H1 (cell line): ENCODE measurements at regions not wholly inside any gene's neighbourhood (a gene's known extent, or its start where the extent isn't known, plus 50 kb on each side); places are given as distances from the start of the nearest gene placed in this dataset.

Experiments
- CTCF ChIA-PET: fragments of 300-600 bp; sonication (Branson Sonifier 250); formaldehyde crosslinking; loops from one replicate; lab custom pipeline; 2021; ENCODE audit not compliant: partially characterized antibody; lab: Charles Lee
- POLR2A ChIA-PET: fragments of 300-600 bp; sonication (Branson Sonifier 250); formaldehyde crosslinking; loops from one replicate; lab custom pipeline; 2021; ENCODE audit warnings: inconsistent platforms; ENCODE audit not compliant: partially characterized antibody; lab: Charles Lee
- DNase-seq, 2 experiments: peaks; one replicate each; pipeline versions ENCODE4 v3.0.0 to v3.0.0-alpha.2; 2010 to 2022; ENCODE audit warnings: low spot score in 2 of 2, low read depth in 1 of 2, mixed read lengths in 1 of 2
- FAIRE-seq: peaks from 2 replicates; lab custom pipeline; 2011; peaks lifted over from hg19 to GRCh38; lab: Jason Lieb, UNC
- H2AFZ ChIP-seq: 2 replicates; pipeline ENCODE4 v1.8.1; 2012; ENCODE audit warnings: low read length, inconsistent platforms
- H2AK5ac ChIP-seq: 2 replicates; pipeline ENCODE4 v1.6.1; 2013; ENCODE audit warnings: low read depth, low read length
- H2BK120ac ChIP-seq: replicated peaks from 2 replicates; pipeline ENCODE3; 2013; ENCODE audit warnings: low read depth, low read length, inconsistent platforms
- H2BK12ac ChIP-seq: 2 replicates; pipeline ENCODE4 v1.6.1; 2013; ENCODE audit warnings: low read depth, low read length
- H2BK15ac ChIP-seq: 2 replicates; pipeline ENCODE4 v1.6.1; 2013; ENCODE audit warnings: low read length
- H2BK20ac ChIP-seq: 2 replicates; pipeline ENCODE4 v1.6.1; 2013; ENCODE audit warnings: low read length
- H2BK5ac ChIP-seq: 2 replicates; pipeline ENCODE4 v1.6.1; 2013; ENCODE audit warnings: low read depth, low read length
- H3K14ac ChIP-seq: 2 replicates; pipeline ENCODE4 v1.6.1; 2013; ENCODE audit warnings: inconsistent platforms; ENCODE audit not compliant: insufficient read length
- H3K18ac ChIP-seq: 2 replicates; pipeline ENCODE4 v1.6.1; 2013; ENCODE audit warnings: low read length; ENCODE audit errors: extremely low read depth
- H3K23ac ChIP-seq: 2 replicates; pipeline ENCODE4 v1.6.1; 2013; ENCODE audit warnings: inconsistent platforms; ENCODE audit not compliant: insufficient read length
- H3K23me2 ChIP-seq: 2 replicates; pipeline ENCODE4 v1.6.1; 2013; ENCODE audit warnings: low read depth, low read length
- H3K27ac ChIP-seq: 2 replicates; pipeline ENCODE4 v1.6.1; 2011; ENCODE audit warnings: low read depth, low read length, inconsistent platforms
- H3K27me3 ChIP-seq, 4 experiments: replicated peaks in 1 of 4; 1 replicate in 1 of 4; 2 replicates in 3 of 4; pipeline versions ENCODE4 v1.6.1 to v1.8.1; 2011 to 2013; ENCODE audit warnings: low read length in 3 of 4, mild to moderate bottlenecking in 3 of 4, inconsistent platforms in 2 of 4, mixed read lengths in 2 of 4, moderate library complexity in 1 of 4; ENCODE audit not compliant: control insufficient read depth in 3 of 4, insufficient read depth in 3 of 4; ENCODE audit errors: extremely low read depth in 1 of 4
- H3K36me3 ChIP-seq, 4 experiments: 2 replicates each; pipeline versions ENCODE4 v1.6.1 to v1.8.1; 2011 to 2013; ENCODE audit warnings: mild to moderate bottlenecking in 4 of 4, low read length in 3 of 4, moderate library complexity in 2 of 4, control low read depth in 1 of 4, inconsistent platforms in 1 of 4; ENCODE audit not compliant: insufficient read depth in 4 of 4, control insufficient read depth in 2 of 4
- H3K4ac ChIP-seq: replicated peaks from 2 replicates; pipeline ENCODE3; 2013; ENCODE audit warnings: low read length, low read depth, mixed read lengths, inconsistent platforms; ENCODE audit not compliant: insufficient read length
- H3K4me1 ChIP-seq, 4 experiments: replicated peaks in 1 of 4; 1 replicate in 1 of 4; 2 replicates in 3 of 4; pipeline versions ENCODE4 v1.6.1 to v1.8.1; 2011 to 2013; ENCODE audit warnings: low read length in 3 of 4, inconsistent platforms in 2 of 4, mixed read lengths in 1 of 4; ENCODE audit not compliant: insufficient read depth in 4 of 4, control insufficient read depth in 3 of 4
- H3K4me2 ChIP-seq, 2 experiments: 2 replicates each; pipeline versions ENCODE4 v1.6.1 to v1.8.1; 2011 to 2013; ENCODE audit warnings: low read depth in 2 of 2, low read length in 2 of 2, control low read depth in 1 of 2, inconsistent platforms in 1 of 2, mild to moderate bottlenecking in 1 of 2; ENCODE audit not compliant: insufficient read depth in 1 of 2
- H3K4me3 ChIP-seq, 4 experiments: fragments of 200-600, 300-600 bp in 1 of 4; sonication (generic), shearing (Covaris generic), sonication (Bioruptor Twin) in 1 of 4; 2 replicates each; pipeline versions ENCODE4 v1.5.1 to v1.8.1; 2011 to 2016; ENCODE audit warnings: low read length in 4 of 4, low read depth in 3 of 4, control low read depth in 2 of 4, inconsistent platforms in 2 of 4, mild to moderate bottlenecking in 2 of 4, mixed read lengths in 1 of 4, moderate library complexity in 1 of 4; ENCODE audit not compliant: insufficient read depth in 2 of 4; ENCODE audit errors: extremely low read depth in 1 of 4
- H3K56ac ChIP-seq: replicated peaks from 2 replicates; pipeline ENCODE3; 2013; ENCODE audit warnings: low read depth, mild to moderate bottlenecking, mixed read lengths, low read length, inconsistent platforms; ENCODE audit not compliant: insufficient read length
- H3K79me1 ChIP-seq: 2 replicates; pipeline ENCODE4 v1.6.1; 2013; ENCODE audit warnings: low read depth, low read length, control low read depth
- H3K79me2 ChIP-seq, 2 experiments: 2 replicates each; pipeline versions ENCODE4 v1.6.1 to v1.8.1; 2012 to 2013; ENCODE audit warnings: low read length in 2 of 2, mild to moderate bottlenecking in 2 of 2, inconsistent platforms in 1 of 2; ENCODE audit not compliant: insufficient read depth in 2 of 2, control insufficient read depth in 1 of 2
- H3K9ac ChIP-seq, 4 experiments: replicated peaks in 1 of 4; 1 replicate in 1 of 4; 2 replicates in 3 of 4; pipeline versions ENCODE4 v1.6.1 to v1.8.1; 2011 to 2013; ENCODE audit warnings: low read depth in 3 of 4, low read length in 3 of 4, control low read depth in 2 of 4, mild to moderate bottlenecking in 2 of 4, moderate library complexity in 2 of 4, inconsistent platforms in 1 of 4; ENCODE audit errors: extremely low read depth in 1 of 4
- H3K9me3 ChIP-seq, 2 experiments: 2 replicates each; pipeline versions ENCODE4 v1.6.1 to v1.8.1; 2012 to 2013; ENCODE audit warnings: mild to moderate bottlenecking in 2 of 2, moderate library complexity in 2 of 2, control low read depth in 1 of 2, inconsistent platforms in 1 of 2, low read depth in 1 of 2, low read length in 1 of 2, mixed read lengths in 1 of 2; ENCODE audit not compliant: insufficient read depth in 2 of 2
- H4K20me1 ChIP-seq, 2 experiments: replicated peaks in 1 of 2; 2 replicates each; pipeline versions ENCODE3 to v1.8.1; 2011 to 2013; ENCODE audit warnings: inconsistent platforms in 2 of 2, low read length in 2 of 2, mild to moderate bottlenecking in 1 of 2; ENCODE audit not compliant: insufficient read depth in 2 of 2, control insufficient read depth in 1 of 2
- H4K5ac ChIP-seq: 2 replicates; pipeline ENCODE4 v1.6.1; 2013; ENCODE audit warnings: low read length, low read depth, mixed read lengths, inconsistent platforms; ENCODE audit not compliant: insufficient read length
- H4K8ac ChIP-seq: 2 replicates; pipeline ENCODE4 v1.8.0; 2013; ENCODE audit warnings: mild to moderate bottlenecking, moderate library complexity, low read length, inconsistent platforms; ENCODE audit not compliant: insufficient read depth; ENCODE audit errors: extremely low read depth
- H4K91ac ChIP-seq: replicated peaks from 2 replicates; pipeline ENCODE3; 2013; ENCODE audit warnings: low read length, mixed read lengths, inconsistent platforms; ENCODE audit not compliant: insufficient read length
- HDAC2 ChIP-seq, 2 experiments: fragments of 300-600 bp in 1 of 2; sonication (generic) in 1 of 2; IDR thresholded peaks; 2 replicates each; pipeline ENCODE4 v1.6.1; 2011 to 2012; ENCODE audit warnings: low read depth in 2 of 2, low read length in 2 of 2, mild to moderate bottlenecking in 2 of 2, moderate library complexity in 2 of 2, borderline replicate concordance in 1 of 2, inconsistent platforms in 1 of 2
- RFX5 ChIP-seq: IDR thresholded peaks from 2 replicates; pipeline ENCODE4 v1.6.1; 2011; ENCODE audit warnings: low read depth, low read length, improper control_type of control experiment, borderline replicate concordance
- WGBS, 2 experiments: shearing (Covaris generic) in 1 of 2; methylation state at CpG; one replicate each; pipeline versions ENCODE4 v1.1.6 to v1.1.7; 2013 to 2015; ENCODE audit warnings: low lambda C conversion rate in 2 of 2, mixed read lengths in 2 of 2, inconsistent platforms in 1 of 2, low coverage in 1 of 2, missing lambda C conversion rate in 1 of 2; ENCODE audit not compliant: insufficient replicate concordance in 2 of 2, insufficient coverage in 1 of 2, insufficient read length in 1 of 2; ENCODE audit errors: extremely low coverage in 1 of 2, missing lambda C conversion rate in 1 of 2; 5-methylcytosine and 5-hydroxymethylcytosine counted together

DNA sequence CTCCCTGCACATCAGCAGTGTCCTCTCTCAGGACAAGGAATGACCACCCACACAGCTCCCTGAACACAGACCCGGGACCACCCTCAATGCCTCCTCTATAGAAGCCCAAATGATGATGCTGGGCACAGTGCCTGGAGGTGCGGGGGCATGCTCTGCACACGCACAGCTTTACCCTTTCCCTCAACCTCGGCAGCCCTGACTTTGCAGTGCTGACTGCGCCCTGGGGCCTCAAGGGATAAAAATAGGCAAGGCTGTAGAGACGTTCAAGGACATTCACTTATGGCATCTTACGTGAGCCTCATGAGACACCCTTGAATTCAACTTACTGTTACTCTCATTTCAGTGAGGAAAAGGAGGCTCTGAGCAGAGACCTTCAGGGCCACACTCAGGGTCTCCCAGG, 521.6 kb upstream of the MGMT start:
- TF ChIP-seq HDAC2 (IDR thresholded peaks at IDR 0.05; ENCODE audit: borderline replicate concordance in 1 of 2, low read depth in 2 of 2, low read length in 2 of 2), result no peak
- TF ChIP-seq RFX5, result no peak
- H2BK15ac ChIP-seq, result no peak overlapping the region
- no peak overlapping the region for H3K14ac ChIP-seq
- H3K56ac ChIP-seq, result no peak overlapping the region
- H3K27me3 ChIP-seq, result no peaks in the 10 kb centered on the region
- H4K5ac ChIP-seq, result no peak overlapping the region
- H2AFZ ChIP-seq, result no peak overlapping the region
- peak overlapping the region; percentile 65; the same call in 1 of the 2 replicates for H4K8ac ChIP-seq
- no peak overlapping the region for H2AK5ac ChIP-seq
- no peak overlapping the region for H3K4me2 ChIP-seq
- no peak overlapping the region for H3K18ac ChIP-seq
- H3K9me3 ChIP-seq, result 0 out of 4 replicates have a peak, but pooled peaks cover 0 to 2% of the 10 kb centered on the region in 2 experiments
- ChIA-PET POLR2A (no interaction called here), CTCF (no interaction called here)
- no peak overlapping the region for H2BK20ac ChIP-seq
- no peaks in the 10 kb centered on the region for H4K20me1 ChIP-seq
- H2BK12ac ChIP-seq, result no peak overlapping the region
- no peak overlapping the region for H2BK5ac ChIP-seq
- WGBS, 2 experiments, result 89% methylated on average over 7 of the region's 7 CpGs; no CpG with 5 or more reads in 1 of the 2 experiments
- no peaks in the 10 kb centered on the region; a peak in 2 of 8 replicates for H3K36me3 ChIP-seq
- H3K4ac ChIP-seq, result no peak overlapping the region
- H4K91ac ChIP-seq, result no peak overlapping the region
- no peak overlapping the region for H3K4me3 ChIP-seq
- H3K23me2 ChIP-seq, result peaks cover 3% of the 10 kb centered on the region; the same call in 1 of the 2 replicates
- H3K9ac ChIP-seq, result no peak overlapping the region
- no peaks in the 10 kb centered on the region for H3K4me1 ChIP-seq
- DNase-seq (no peak), FAIRE-seq (no peak)
- H3K79me2 ChIP-seq, result no peaks in the 10 kb centered on the region; a peak in 1 of 4 replicates
- H2BK120ac ChIP-seq, result no peak overlapping the region
- no peak overlapping the region for H3K23ac ChIP-seq
- no peak overlapping the region for H3K27ac ChIP-seq
- no peaks in the 10 kb centered on the region for H3K79me1 ChIP-seq
